Heart right ventricle (tissue), 16 donors: ENCODE measurements at regions not wholly inside any gene's neighbourhood (a gene's known extent, or its start where the extent isn't known, plus 50 kb on each side); places are given as distances from the start of the nearest gene placed in this dataset.

Experiments
- ATAC-seq, 8 donors: fragments of 200-7000 bp; cut with Tn5 transposase; one replicate each; pipeline ENCODE4 v1.9.1; 2020; ENCODE audit warnings: mild to moderate bottlenecking in 8 of 8, moderate library complexity in 8 of 8, moderate number of reproducible peaks in 1 of 8
- DNase-seq, 2 donors: peaks; one replicate each; pipeline ENCODE4 v3.0.0-alpha.2; 2020
- H3K27ac ChIP-seq, 10 donors: fragments of 200-600 bp; sonication (generic) in 2 of 10; one replicate each; pipeline versions ENCODE4 v1.5.0 to v1.8.0; 2020 to 2022; ENCODE audit warnings: mild to moderate bottlenecking in 3 of 10
- H3K27me3 ChIP-seq, 7 donors: fragments of 200-600 bp; one replicate each; pipeline ENCODE4 v1.8.0; 2021 to 2022; ENCODE audit warnings: mild to moderate bottlenecking in 2 of 7
- H3K36me3 ChIP-seq, 9 donors: fragments of 200-600 bp; sonication (generic) in 1 of 9; one replicate each; pipeline versions ENCODE4 v1.5.0 to v1.8.0; 2020 to 2022; ENCODE audit warnings: mild to moderate bottlenecking in 2 of 9
- H3K4me1 ChIP-seq, 9 donors: fragments of 200-600 bp; sonication (generic) in 1 of 9; one replicate each; pipeline versions ENCODE4 v1.5.0 to v1.8.0; 2020 to 2022; ENCODE audit warnings: mild to moderate bottlenecking in 4 of 9
- H3K4me3 ChIP-seq, 10 donors: fragments of 200-600 bp; sonication (generic) in 2 of 10; one replicate each; pipeline versions ENCODE4 v1.5.0 to v1.8.0; 2020 to 2022; ENCODE audit warnings: mild to moderate bottlenecking in 7 of 10, moderate library complexity in 2 of 10
- H3K9me3 ChIP-seq, 11 donors: fragments of 200-600 bp in 10 of 11; sonication (generic) in 2 of 11; one replicate each; pipeline versions ENCODE4 v1.5.0 to v1.8.0; 2013 to 2022; ENCODE audit warnings: mild to moderate bottlenecking in 2 of 11, control low read depth in 1 of 11, moderate library complexity in 1 of 11
- CTCF ChIP-seq, 9 donors: fragments of 200-600 bp; sonication (generic) in 2 of 9; IDR thresholded peaks; one replicate each; pipeline versions ENCODE4 v1.5.0 to v1.8.0; 2021 to 2022; ENCODE audit warnings: antibody characterized with exemption in 9 of 9, mild to moderate bottlenecking in 5 of 9, moderate library complexity in 1 of 9
- WGBS, 2 donors: extraction: QIAGEN DNeasy Blood & Tissue Kit; methylation state at CpG; one replicate each; pipeline ENCODE4 v1.1.7; 2013; ENCODE audit warnings: inconsistent platforms in 1 of 2; 5-methylcytosine and 5-hydroxymethylcytosine counted together
- intact Hi-C, 10 donors: fragments of 100-400 bp; cut with DNase I; formaldehyde crosslinking; loops; one replicate each; pipeline versions ENCODE4 v1.11.1 to v1.14.2; 2022
- donor health status: Arrhythmogenic right ventricular cardiomyopathy.
- donor health status: ischemic (EF 13 %, LVEDD 7.1; RV severe dilation, severe dysfunction).
- donor health status: healthy with polysubstance abuse.
- donor health status: DM: no; HTN: yes; CAD: no.
- donor health status: DM: no; HTN: no; CAD: no.
- donor health status: ischemic (EF 25% LVEDD 6.9; RV normal size, moderate dysfunction).
- donor health status: ischemic (EF 25% LVEDD 5.7; RV mildly dilated, moderate dysfunction).
- donor health status: healthy.
- donor health status: DM: yes; HTN: yes; CAD: no.
- donor health status: Ischemic cardiomyopathy.
- donor health status: ischemic (EF 35%, LVEDD 5.7; RV mildly dilated, moderate dysfunction).
- donor health status: nonischemic (EF 11% LVEDD 7.7; RV severe dilation, severe dysfunction).
- donor health status: DM: yes; HTN: yes; CAD: no.
- donor health status: PGD.
- donor health status: ischemic (EF 29% LVEDD 5.4; RV normal size, mild dysfunction).
- donor health status: nonischemic (EF 23%, LVEDD 6.1; RV moderate dilation, normal function).

- 54 to 56% methylated on average over 1 of the region's 1 CpG for WGBS, 2 donors
- no peak overlapping the region for H3K27ac ChIP-seq
- no peak for TF ChIP-seq CTCF (IDR thresholded peaks at IDR 0.05)
- H3K9me3 ChIP-seq, result no peaks in the 10 kb centered on the region
- peaks cover 0 to 11% (median 0%) of the 10 kb centered on the region in 7 donors for H3K27me3 ChIP-seq
- intact Hi-C loops, result no loop called here
- H3K4me1 ChIP-seq, result no peaks in the 10 kb centered on the region
- no peak for DNase-seq
- no peak overlapping the region for H3K4me3 ChIP-seq
- no peaks in the 10 kb centered on the region for H3K36me3 ChIP-seq
- no peak for ATAC-seq
Measured at GRCh38 chr5:160492565-160492964, 70.9 kb downstream of the PTTG1 start.

GRCh38 chr5:160493806-160494338 is 72.2 kb downstream of the PTTG1 start:
- 49 to 56% methylated on average over 2 of the region's 2 CpGs for WGBS, 2 donors
- DNase-seq, result no peak
- Histone ChIP-seq H3K9me3 (no peaks in the 10 kb centered on the region), H3K36me3 (no peaks in the 10 kb centered on the region), H3K27ac (no peak overlapping the region), H3K4me1 (no peaks in the 10 kb centered on the region), H3K27me3 (peaks cover 0 to 11% (median 0%) of the 10 kb centered on the region in 7 donors), H3K4me3 (no peak overlapping the region)
- ATAC-seq, result no peak
- TF ChIP-seq CTCF (IDR thresholded peaks at IDR 0.05), result no peak
- intact Hi-C loops, result no loop called here

GRCh38 chr5:160494451-160494850 is 72.8 kb downstream of the PTTG1 start:
- no peaks in the 10 kb centered on the region for H3K36me3 ChIP-seq
- no peak for ATAC-seq
- H3K27ac ChIP-seq, result no peak overlapping the region
- TF ChIP-seq CTCF (IDR thresholded peaks at IDR 0.05), result no peak
- DNase-seq, result no peak
- intact Hi-C loops, result no loop called here
- H3K27me3 ChIP-seq, result peaks cover 0 to 11% (median 0%) of the 10 kb centered on the region in 7 donors
- no peaks in the 10 kb centered on the region for H3K9me3 ChIP-seq
- no peak overlapping the region for H3K4me3 ChIP-seq
- 66 to 75% methylated on average over 4 of the region's 4 CpGs for WGBS, 2 donors
- no peaks in the 10 kb centered on the region for H3K4me1 ChIP-seq

GRCh38 chr5:160496334-160496733 is 74.7 kb downstream of the PTTG1 start:
- TF ChIP-seq CTCF (IDR thresholded peaks at IDR 0.05), result no peak
- intact Hi-C loops, result no loop called here
- ATAC-seq (no peak), DNase-seq (no peak)
- Histone ChIP-seq H3K27me3 (peaks cover 0 to 11% (median 0%) of the 10 kb centered on the region in 7 donors), H3K4me3 (no peak overlapping the region), H3K4me1 (peaks cover 0 to 9% (median 0%) of the 10 kb centered on the region in 9 donors), H3K36me3 (no peaks in the 10 kb centered on the region), H3K27ac (no peak overlapping the region), H3K9me3 (no peaks in the 10 kb centered on the region)
- 62 to 66% methylated on average over 6 of the region's 6 CpGs for WGBS, 2 donors
